ENCODE measurements at regions not wholly inside any gene's neighbourhood (a gene's known extent, or its start where the extent isn't known, plus 50 kb on each side); places are given as distances from the start of the nearest gene placed in this dataset.

DNA sequence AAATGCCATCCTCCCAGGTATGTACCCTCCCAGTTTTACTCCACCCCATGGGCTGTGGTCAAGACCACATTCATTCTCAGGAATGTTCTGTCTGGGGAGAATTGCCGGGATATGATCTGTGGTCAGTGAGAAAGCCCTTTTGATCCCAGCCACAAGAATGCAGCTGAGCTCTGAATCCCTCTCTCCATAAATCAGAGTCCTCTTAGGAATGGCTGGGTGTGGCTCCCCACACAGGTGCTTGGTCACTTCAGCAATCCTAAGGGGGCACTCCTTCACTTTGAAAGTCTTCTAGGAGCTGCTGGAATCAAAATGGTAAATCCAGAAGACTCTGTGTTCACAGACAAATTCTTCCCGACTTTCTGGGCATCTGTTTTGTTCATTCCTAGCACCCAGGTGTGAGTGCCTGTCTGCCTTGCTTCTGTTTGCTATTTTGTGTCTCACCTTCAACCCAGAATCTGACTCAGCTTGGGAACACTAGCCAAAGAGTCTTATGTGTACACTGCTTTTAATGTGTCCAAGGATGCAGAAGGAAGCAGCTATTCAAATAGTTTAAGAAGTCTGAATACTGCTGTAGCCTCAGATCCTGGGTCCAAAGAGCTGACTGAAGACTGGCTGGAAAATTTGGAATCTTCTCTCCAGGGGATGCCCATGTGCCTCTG, 144.6 kb upstream of the CDKN3 start:
- Histone ChIP-seq H3K4me2 (ENCODE audit: low read length) (no peak overlapping the region), H3K79me2 (replicated peaks; ENCODE audit: insufficient read depth, low read length) (no peaks in the 10 kb centered on the region)

GRCh38 chr14:54253195-54253947, 143.4 kb upstream of the CDKN3 start:
- Histone ChIP-seq H3K9me2 (ENCODE audit: insufficient read depth, low read length) (no peaks in the 10 kb centered on the region), H3K79me2 (replicated peaks; ENCODE audit: insufficient read depth, low read length) (no peaks in the 10 kb centered on the region), H3K9ac (ENCODE audit: low read length) (no peak overlapping the region), H3K4me3 (ENCODE audit: low read length) (no peak overlapping the region), H3K4me2 (ENCODE audit: low read length) (no peak overlapping the region), H3K27me3 (ENCODE audit: insufficient read depth, low read depth, low read length) (peaks cover 4% of the 10 kb centered on the region), H3K36me3 (ENCODE audit: insufficient read depth, low read length) (no peaks in the 10 kb centered on the region), H3K27ac (ENCODE audit: low read length) (no peak overlapping the region), H3K9me3 (ENCODE audit: low read length) (no peaks in the 10 kb centered on the region), H4K20me1 (ENCODE audit: insufficient read depth) (no peaks in the 10 kb centered on the region), H3F3A (ENCODE audit: insufficient read depth, low read length, poor library complexity, severe bottlenecking) (no peaks in the 10 kb centered on the region), H2AFZ (ENCODE audit: low read depth, low read length) (no peak overlapping the region)
- TF ChIP-seq EP300 (conservative IDR thresholded peaks at IDR 0.05; ENCODE audit: poor library complexity, severe bottlenecking) (no peak), MXI1 (conservative IDR thresholded peaks at IDR 0.05; ENCODE audit: poor library complexity, severe bottlenecking) (no peak), TAF1 (IDR thresholded peaks at IDR 0.05; ENCODE audit: low read depth) (no peak), RAD21 (conservative IDR thresholded peaks at IDR 0.05) (no peak), POLR2AphosphoS5 (IDR thresholded peaks at IDR 0.05) (no peak), SMC3 (conservative IDR thresholded peaks at IDR 0.05; ENCODE audit: poor library complexity) (no peak)
- TF ChIP-seq, protein P1, sequence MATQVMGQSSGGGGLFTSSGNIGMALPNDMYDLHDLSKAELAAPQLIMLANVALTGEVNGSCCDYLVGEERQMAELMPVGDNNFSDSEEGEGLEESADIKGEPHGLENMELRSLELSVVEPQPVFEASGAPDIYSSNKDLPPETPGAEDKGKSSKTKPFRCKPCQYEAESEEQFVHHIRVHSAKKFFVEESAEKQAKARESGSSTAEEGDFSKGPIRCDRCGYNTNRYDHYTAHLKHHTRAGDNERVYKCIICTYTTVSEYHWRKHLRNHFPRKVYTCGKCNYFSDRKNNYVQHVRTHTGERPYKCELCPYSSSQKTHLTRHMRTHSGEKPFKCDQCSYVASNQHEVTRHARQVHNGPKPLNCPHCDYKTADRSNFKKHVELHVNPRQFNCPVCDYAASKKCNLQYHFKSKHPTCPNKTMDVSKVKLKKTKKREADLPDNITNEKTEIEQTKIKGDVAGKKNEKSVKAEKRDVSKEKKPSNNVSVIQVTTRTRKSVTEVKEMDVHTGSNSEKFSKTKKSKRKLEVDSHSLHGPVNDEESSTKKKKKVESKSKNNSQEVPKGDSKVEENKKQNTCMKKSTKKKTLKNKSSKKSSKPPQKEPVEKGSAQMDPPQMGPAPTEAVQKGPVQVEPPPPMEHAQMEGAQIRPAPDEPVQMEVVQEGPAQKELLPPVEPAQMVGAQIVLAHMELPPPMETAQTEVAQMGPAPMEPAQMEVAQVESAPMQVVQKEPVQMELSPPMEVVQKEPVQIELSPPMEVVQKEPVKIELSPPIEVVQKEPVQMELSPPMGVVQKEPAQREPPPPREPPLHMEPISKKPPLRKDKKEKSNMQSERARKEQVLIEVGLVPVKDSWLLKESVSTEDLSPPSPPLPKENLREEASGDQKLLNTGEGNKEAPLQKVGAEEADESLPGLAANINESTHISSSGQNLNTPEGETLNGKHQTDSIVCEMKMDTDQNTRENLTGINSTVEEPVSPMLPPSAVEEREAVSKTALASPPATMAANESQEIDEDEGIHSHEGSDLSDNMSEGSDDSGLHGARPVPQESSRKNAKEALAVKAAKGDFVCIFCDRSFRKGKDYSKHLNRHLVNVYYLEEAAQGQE (IDR thresholded peaks at IDR 0.05; ENCODE audit: borderline replicate concordance) = no peak

More for the DNA sequence above, 144.6 kb upstream of the CDKN3 start:
- Histone ChIP-seq H3K4me3 (ENCODE audit: low read length) (no peak overlapping the region), H4K20me1 (ENCODE audit: insufficient read depth) (no peaks in the 10 kb centered on the region), H2AFZ (ENCODE audit: low read depth, low read length) (no peak overlapping the region), H3K9me2 (ENCODE audit: insufficient read depth, low read length) (no peaks in the 10 kb centered on the region), H3F3A (ENCODE audit: insufficient read depth, low read length, poor library complexity, severe bottlenecking) (no peaks in the 10 kb centered on the region), H3K9ac (ENCODE audit: low read length) (no peak overlapping the region), H3K36me3 (ENCODE audit: insufficient read depth, low read length) (no peaks in the 10 kb centered on the region), H3K27ac (ENCODE audit: low read length) (no peak overlapping the region), H3K27me3 (ENCODE audit: insufficient read depth, low read depth, low read length) (peaks cover 4% of the 10 kb centered on the region), H3K9me3 (ENCODE audit: low read length) (no peaks in the 10 kb centered on the region)
- TF ChIP-seq CTCF (IDR thresholded peaks at IDR 0.05; ENCODE audit: poor library complexity, severe bottlenecking) (no peak), EZH2 (IDR thresholded peaks at IDR 0.05; ENCODE audit: borderline replicate concordance, insufficient read depth, low read length, poor library complexity, severe bottlenecking) (no peak), POLR2AphosphoS5 (IDR thresholded peaks at IDR 0.05) (no peak), RAD21 (conservative IDR thresholded peaks at IDR 0.05) (no peak), SMC3 (conservative IDR thresholded peaks at IDR 0.05; ENCODE audit: poor library complexity) (no peak), EP300 (conservative IDR thresholded peaks at IDR 0.05; ENCODE audit: poor library complexity, severe bottlenecking) (no peak), MXI1 (conservative IDR thresholded peaks at IDR 0.05; ENCODE audit: poor library complexity, severe bottlenecking) (no peak), TAF1 (IDR thresholded peaks at IDR 0.05; ENCODE audit: low read depth) (no peak)
- TF ChIP-seq, protein P1 (IDR thresholded peaks at IDR 0.05; ENCODE audit: borderline replicate concordance) = no peak

Measured in neural cell (in vitro differentiated cells).